ENCODE measurements at regions not wholly inside any gene's neighbourhood (a gene's known extent, or its start where the extent isn't known, plus 50 kb on each side); places are given as distances from the start of the nearest gene placed in this dataset.
"Not testable (repeated sequence)": the region's sequence is repeated elsewhere in the genome, so short reads cannot be mapped to it uniquely, and the experiment has no call there.

GRCh38 chr18:70421471-70422390, 132.9 kb downstream of the SOCS6 start:
- DNase-seq (ENCODE audit: extremely low read depth in 1 of 11, low read depth in 9 of 11, low spot score in 4 of 11), result peak in 6 of 11 donors; percentile 6 to 49 (median 23)

- DNase-seq (ENCODE audit: extremely low read depth in 1 of 11, low read depth in 9 of 11, low spot score in 4 of 11), result no peak
These were observed 131.5 kb downstream of the SOCS6 start for GRCh38 chr18:70420146-70420898.

GRCh38 chr18:70419526-70419925, 130.7 kb downstream of the SOCS6 start:
- DNase-seq (ENCODE audit: extremely low read depth in 1 of 11, low read depth in 9 of 11, low spot score in 4 of 11), result no peak

- DNase-seq (ENCODE audit: extremely low read depth in 1 of 11, low read depth in 9 of 11, low spot score in 4 of 11), result no peak
These were observed 129.9 kb downstream of the SOCS6 start for GRCh38 chr18:70418546-70419311.

GRCh38 chr18:70417847-70418246, 129.0 kb downstream of the SOCS6 start:
- DNase-seq (ENCODE audit: extremely low read depth in 1 of 11, low read depth in 9 of 11, low spot score in 4 of 11), result no peak

GRCh38 chr18:70416496-70416895, 127.7 kb downstream of the SOCS6 start:
- DNase-seq (ENCODE audit: extremely low read depth in 1 of 11, low read depth in 9 of 11, low spot score in 4 of 11), result no peak

GRCh38 chr18:70415823-70416488, 127.1 kb downstream of the SOCS6 start:
- no peak for DNase-seq (ENCODE audit: extremely low read depth in 1 of 11, low read depth in 9 of 11, low spot score in 4 of 11)

- no peak for DNase-seq (ENCODE audit: extremely low read depth in 1 of 11, low read depth in 9 of 11, low spot score in 4 of 11)
These were observed 125.6 kb downstream of the SOCS6 start for GRCh38 chr18:70414315-70414900.

GRCh38 chr18:70413455-70413854, 124.6 kb downstream of the SOCS6 start:
- no peak for DNase-seq (ENCODE audit: extremely low read depth in 1 of 11, low read depth in 9 of 11, low spot score in 4 of 11)

- DNase-seq (ENCODE audit: extremely low read depth in 1 of 11, low read depth in 9 of 11, low spot score in 4 of 11), result no peak
These were observed 123.1 kb downstream of the SOCS6 start for GRCh38 chr18:70411876-70412435.

GRCh38 chr18:70411307-70411706, 122.5 kb downstream of the SOCS6 start:
- no peak for DNase-seq (ENCODE audit: extremely low read depth in 1 of 11, low read depth in 9 of 11, low spot score in 4 of 11)

GRCh38 chr18:70405052-70405451, 116.2 kb downstream of the SOCS6 start:
- no peak for DNase-seq (ENCODE audit: extremely low read depth in 1 of 11, low read depth in 9 of 11, low spot score in 4 of 11)

GRCh38 chr18:70400476-70400875, 111.6 kb downstream of the SOCS6 start:
- no peak for DNase-seq (ENCODE audit: extremely low read depth in 1 of 11, low read depth in 9 of 11, low spot score in 4 of 11)

GRCh38 chr18:70398076-70398475, 109.2 kb downstream of the SOCS6 start:
- no peak for DNase-seq (ENCODE audit: extremely low read depth in 1 of 11, low read depth in 9 of 11, low spot score in 4 of 11)

- DNase-seq (ENCODE audit: extremely low read depth in 1 of 11, low read depth in 9 of 11, low spot score in 4 of 11), result no peak
These were observed 108.5 kb downstream of the SOCS6 start for GRCh38 chr18:70397259-70397925.

- DNase-seq (ENCODE audit: extremely low read depth in 1 of 11, low read depth in 9 of 11, low spot score in 4 of 11), result not testable (repeated sequence)
These were observed 106.9 kb downstream of the SOCS6 start for GRCh38 chr18:70395771-70396170.

GRCh38 chr18:70394672-70395071, 105.8 kb downstream of the SOCS6 start:
- DNase-seq (ENCODE audit: extremely low read depth in 1 of 11, low read depth in 9 of 11, low spot score in 4 of 11), result no peak
